KMS-11 (cell line): ENCODE measurements at regions not wholly inside any gene's neighbourhood (a gene's known extent, or its start where the extent isn't known, plus 50 kb on each side); places are given as distances from the start of the nearest gene placed in this dataset.

Experiments used
- H2AFZ ChIP-seq: fragments of 200-600 bp; sonication (generic); 2 replicates; pipeline ENCODE4 v1.6.1; 2016; ENCODE audit warnings: antibody characterized with exemption, mixed run types, low read depth
- H3K27ac ChIP-seq: fragments of 200-600 bp; sonication (generic); 2 replicates; pipeline ENCODE4 v1.6.1; 2016; ENCODE audit warnings: mild to moderate bottlenecking, mixed run types
- H3K27me3 ChIP-seq: fragments of 200-600 bp; sonication (generic); 2 replicates; pipeline ENCODE4 v1.6.1; 2017; ENCODE audit warnings: mild to moderate bottlenecking, low read depth, mixed run types, moderate library complexity; ENCODE audit not compliant: insufficient read depth
- H3K36me3 ChIP-seq: fragments of 200-600 bp; sonication (generic); 2 replicates; pipeline ENCODE4 v1.6.1; 2017; ENCODE audit warnings: mild to moderate bottlenecking, mixed run types; ENCODE audit not compliant: insufficient read depth
- H3K4me1 ChIP-seq: fragments of 200-600 bp; sonication (generic); 2 replicates; pipeline ENCODE4 v1.6.1; 2016; ENCODE audit warnings: mild to moderate bottlenecking, low read depth, mixed run types; ENCODE audit not compliant: poor library complexity, severe bottlenecking
- H3K4me2 ChIP-seq: fragments of 200-600 bp; sonication (generic); 2 replicates; pipeline ENCODE4 v1.7.0; 2016; ENCODE audit warnings: mild to moderate bottlenecking, mixed run types
- H3K4me3 ChIP-seq: fragments of 200-600 bp; sonication (generic); IDR thresholded peaks from 2 replicates; pipeline ENCODE4 v1.6.1; 2017; ENCODE audit warnings: low read depth, low read length, mixed read lengths; ENCODE audit not compliant: insufficient read depth
- H3K79me2 ChIP-seq: fragments of 200-600 bp; sonication (generic); 2 replicates; pipeline ENCODE4 v1.6.1; 2016; ENCODE audit warnings: low read depth, mixed run types; ENCODE audit not compliant: insufficient read depth
- H3K9ac ChIP-seq: fragments of 200-600 bp; sonication (generic); 2 replicates; pipeline ENCODE4 v1.6.1; 2016; ENCODE audit warnings: mild to moderate bottlenecking, mixed run types
- H4K20me1 ChIP-seq: fragments of 200-600 bp; sonication (generic); 2 replicates; pipeline ENCODE4 v1.6.1; 2016; ENCODE audit warnings: mild to moderate bottlenecking, mixed run types; ENCODE audit not compliant: insufficient read depth
- CTCF ChIP-seq: fragments of 200-600 bp; sonication (generic); conservative IDR thresholded peaks from 2 replicates; pipeline ENCODE4 v1.6.1; 2017; ENCODE audit warnings: low read depth, mild to moderate bottlenecking, antibody characterized with exemption, low read length, moderate library complexity, mixed read lengths

- no peak overlapping the region for H3K4me2 ChIP-seq
- H3K9ac ChIP-seq: no peak overlapping the region
- no peaks in the 10 kb centered on the region for H4K20me1 ChIP-seq
Measured at GRCh38 chr1:80869299-80869698, 931.4 kb upstream of the ADGRL2 start.

GRCh38 chr1:80847904-80848303, 952.8 kb upstream of the ADGRL2 start:
- no peak for TF ChIP-seq CTCF
- Histone ChIP-seq H3K4me1 (no peaks in the 10 kb centered on the region), H3K4me2 (no peak overlapping the region)

More at GRCh38 chr1:80869299-80869698, 931.4 kb upstream of the ADGRL2 start:
- Histone ChIP-seq H3K4me1 (no peaks in the 10 kb centered on the region), H2AFZ (no peak overlapping the region), H3K79me2 (no peaks in the 10 kb centered on the region), H3K36me3 (no peaks in the 10 kb centered on the region), H3K4me3 (no peak overlapping the region), H3K27ac (no peak overlapping the region), H3K27me3 (no peaks in the 10 kb centered on the region)
- TF ChIP-seq CTCF: no peak

GRCh38 chr1:80846966-80847365, 953.8 kb upstream of the ADGRL2 start:
- no peak overlapping the region for H3K9ac ChIP-seq
- no peak overlapping the region for H3K4me3 ChIP-seq
- no peak overlapping the region for H3K27ac ChIP-seq
- TF ChIP-seq CTCF: no peak
- no peak overlapping the region for H3K4me2 ChIP-seq
- no peak overlapping the region for H2AFZ ChIP-seq
- no peaks in the 10 kb centered on the region for H3K79me2 ChIP-seq
- H3K4me1 ChIP-seq: no peaks in the 10 kb centered on the region
- no peaks in the 10 kb centered on the region for H3K27me3 ChIP-seq
- H4K20me1 ChIP-seq: no peaks in the 10 kb centered on the region
- no peaks in the 10 kb centered on the region for H3K36me3 ChIP-seq

More at GRCh38 chr1:80847904-80848303, 952.8 kb upstream of the ADGRL2 start:
- H3K36me3 ChIP-seq: no peaks in the 10 kb centered on the region
- no peaks in the 10 kb centered on the region for H4K20me1 ChIP-seq
- H3K4me3 ChIP-seq: no peak overlapping the region
- no peak overlapping the region for H3K9ac ChIP-seq
- no peaks in the 10 kb centered on the region for H3K79me2 ChIP-seq
- no peak overlapping the region for H2AFZ ChIP-seq
- no peaks in the 10 kb centered on the region for H3K27me3 ChIP-seq
- H3K27ac ChIP-seq: no peak overlapping the region

- H3K9ac ChIP-seq: no peak overlapping the region
- H3K36me3 ChIP-seq: no peaks in the 10 kb centered on the region
- no peak overlapping the region for H3K4me3 ChIP-seq
- H3K27me3 ChIP-seq: no peaks in the 10 kb centered on the region
- TF ChIP-seq CTCF: no peak
- H3K4me2 ChIP-seq: no peak overlapping the region
- H4K20me1 ChIP-seq: no peaks in the 10 kb centered on the region
- H3K79me2 ChIP-seq: no peaks in the 10 kb centered on the region
- H2AFZ ChIP-seq: no peak overlapping the region
- H3K4me1 ChIP-seq: no peaks in the 10 kb centered on the region
- no peak overlapping the region for H3K27ac ChIP-seq
Measured at GRCh38 chr1:80842796-80843195, 957.9 kb upstream of the ADGRL2 start.
